Peyer's patch (tissue), 4 donors: ENCODE measurements at regions not wholly inside any gene's neighbourhood (a gene's known extent, or its start where the extent isn't known, plus 50 kb on each side); places are given as distances from the start of the nearest gene placed in this dataset.

Source experiments
- DNase-seq, 3 donors: peaks; one replicate each; pipeline ENCODE4 v3.0.0-alpha.2; 2017 to 2019
- H3K27ac ChIP-seq, 4 donors: fragments of 200-600 bp; sonication (generic); one replicate each; pipeline ENCODE4 v1.5.1; 2016 to 2019
- H3K27me3 ChIP-seq, 2 donors: fragments of 200-600 bp; sonication (generic); one replicate each; pipeline ENCODE4 v1.5.1; 2019
- H3K36me3 ChIP-seq, 3 donors: fragments of 200-600 bp; sonication (generic); one replicate each; pipeline ENCODE4 v1.5.1; 2016 to 2019
- H3K4me1 ChIP-seq, 4 donors: fragments of 200-600 bp; sonication (generic); one replicate each; pipeline ENCODE4 v1.5.1; 2016 to 2019
- H3K4me3 ChIP-seq, 4 donors: fragments of 200-600 bp; sonication (generic); 1 replicate in 3 of 4; 2 replicates in 1 of 4; pipeline ENCODE4 v1.5.1; 2016 to 2019; ENCODE audit warnings: mild to moderate bottlenecking in 1 of 4
- H3K9me3 ChIP-seq, 4 donors: fragments of 200-600 bp; sonication (generic); one replicate each; pipeline ENCODE4 v1.5.1; 2016 to 2019; ENCODE audit warnings: mild to moderate bottlenecking in 1 of 4
- CTCF ChIP-seq, 6 experiments: fragments of 450-650 bp in 4 of 6; fragments of 200-600 bp in 2 of 6; sonication (generic) in 1 of 6; IDR thresholded peaks; one replicate each; pipeline ENCODE4 v1.5.1; 2017 to 2019; ENCODE audit warnings: antibody characterized with exemption in 6 of 6, mild to moderate bottlenecking in 3 of 6, moderate library complexity in 1 of 6
- POLR2A ChIP-seq, 2 donors: fragments of 450-650 bp; IDR thresholded peaks; one replicate each; pipeline ENCODE4 v1.5.1; 2017; ENCODE audit warnings: antibody characterized with exemption in 2 of 2, mild to moderate bottlenecking in 2 of 2, moderate library complexity in 2 of 2

GRCh38 chr15:92524874-92525565 lies 130.6 kb downstream of the FAM174B start:
- H3K27me3 ChIP-seq: no peaks in the 10 kb centered on the region
- no peaks in the 10 kb centered on the region for H3K36me3 ChIP-seq
- no peaks in the 10 kb centered on the region for H3K9me3 ChIP-seq
- H3K27ac ChIP-seq: no peak overlapping the region
- H3K4me3 ChIP-seq: no peak overlapping the region
- H3K4me1 ChIP-seq: no peaks in the 10 kb centered on the region
- DNase-seq: no peak
- no peak for TF ChIP-seq CTCF (IDR thresholded peaks at IDR 0.05)
- TF ChIP-seq POLR2A (IDR thresholded peaks at IDR 0.05): no peak

GRCh38 chr15:92524161-92524560 lies 130.5 kb downstream of the ST8SIA2 start:
- Histone ChIP-seq H3K27ac (no peak overlapping the region), H3K36me3 (no peaks in the 10 kb centered on the region), H3K4me1 (no peaks in the 10 kb centered on the region), H3K4me3 (no peak overlapping the region), H3K27me3 (no peaks in the 10 kb centered on the region), H3K9me3 (no peaks in the 10 kb centered on the region)
- DNase-seq: no peak
- no peak for TF ChIP-seq POLR2A (IDR thresholded peaks at IDR 0.05)
- TF ChIP-seq CTCF (IDR thresholded peaks at IDR 0.05): no peak

- no peak for DNase-seq
- no peaks in the 10 kb centered on the region for H3K27me3 ChIP-seq
- no peaks in the 10 kb centered on the region for H3K36me3 ChIP-seq
- H3K4me1 ChIP-seq: no peaks in the 10 kb centered on the region
- H3K9me3 ChIP-seq: no peaks in the 10 kb centered on the region
- H3K4me3 ChIP-seq: no peak overlapping the region
- TF ChIP-seq CTCF (IDR thresholded peaks at IDR 0.05) (no peak), POLR2A (IDR thresholded peaks at IDR 0.05) (no peak)
- H3K27ac ChIP-seq: no peak overlapping the region
Measured at GRCh38 chr15:92523176-92523575, 129.5 kb downstream of the ST8SIA2 start.

GRCh38 chr15:92521624-92522008 lies 127.9 kb downstream of the ST8SIA2 start:
- Histone ChIP-seq H3K36me3 (no peaks in the 10 kb centered on the region), H3K27ac (no peak overlapping the region), H3K27me3 (no peaks in the 10 kb centered on the region), H3K4me1 (no peaks in the 10 kb centered on the region), H3K9me3 (no peaks in the 10 kb centered on the region), H3K4me3 (no peak overlapping the region)
- no peak for TF ChIP-seq POLR2A (IDR thresholded peaks at IDR 0.05)
- TF ChIP-seq CTCF (IDR thresholded peaks at IDR 0.05): peak; percentile 30 to 76 (median 56)
- DNase-seq: peak in 2 of 3 donors; percentile 30 to 77

GRCh38 chr15:92520914-92521623 lies 127.4 kb downstream of the ST8SIA2 start:
- TF ChIP-seq CTCF (IDR thresholded peaks at IDR 0.05): no peak
- no peak for TF ChIP-seq POLR2A (IDR thresholded peaks at IDR 0.05)
- Histone ChIP-seq H3K27me3 (no peaks in the 10 kb centered on the region), H3K4me1 (no peaks in the 10 kb centered on the region)

More at GRCh38 chr15:92520914-92521623, 127.4 kb downstream of the ST8SIA2 start:
- no peak overlapping the region for H3K4me3 ChIP-seq
- no peak overlapping the region for H3K27ac ChIP-seq
- no peaks in the 10 kb centered on the region for H3K36me3 ChIP-seq
- H3K9me3 ChIP-seq: no peaks in the 10 kb centered on the region
- DNase-seq: no peak
